ENCODE measurements at regions not wholly inside any gene's neighbourhood (a gene's known extent, or its start where the extent isn't known, plus 50 kb on each side); places are given as distances from the start of the nearest gene placed in this dataset.

GRCh38 chr1:29631361-29631760, 395.0 kb downstream of the PTPRU start:
- Histone ChIP-seq H3K36me3 (ENCODE audit: control insufficient read depth in 2 of 2, insufficient read depth in 2 of 2, low read length in 2 of 2) (no peaks in the 10 kb centered on the region), H3K9ac (ENCODE audit: low read depth in 1 of 2, low read length in 2 of 2) (no peak overlapping the region), H3K4me1 (ENCODE audit: control insufficient read depth in 2 of 2, insufficient read depth in 2 of 2, low read length in 2 of 2) (no peaks in the 10 kb centered on the region), H3K9me3 (ENCODE audit: control insufficient read depth in 2 of 2, low read length in 2 of 2) (no peaks in the 10 kb centered on the region), H3K4me3 (ENCODE audit: low read length in 2 of 2) (no peak overlapping the region), H3K27ac (ENCODE audit: low read depth in 2 of 2, low read length in 2 of 2) (no peak overlapping the region), H3K27me3 (ENCODE audit: control insufficient read depth in 2 of 2, insufficient read depth in 2 of 2, low read length in 2 of 2) (peaks cover 0 to 2% of the 10 kb centered on the region in 2 donors)

GRCh38 chr1:29630756-29631155, 394.4 kb downstream of the PTPRU start:
- H3K27ac ChIP-seq (ENCODE audit: low read depth in 2 of 2, low read length in 2 of 2), result no peak overlapping the region
- no peak overlapping the region for H3K4me3 ChIP-seq (ENCODE audit: low read length in 2 of 2)
- H3K9me3 ChIP-seq (ENCODE audit: control insufficient read depth in 2 of 2, low read length in 2 of 2), result no peaks in the 10 kb centered on the region
- no peaks in the 10 kb centered on the region for H3K4me1 ChIP-seq (ENCODE audit: control insufficient read depth in 2 of 2, insufficient read depth in 2 of 2, low read length in 2 of 2)
- H3K36me3 ChIP-seq (ENCODE audit: control insufficient read depth in 2 of 2, insufficient read depth in 2 of 2, low read length in 2 of 2), result no peaks in the 10 kb centered on the region
- peaks cover 0 to 2% of the 10 kb centered on the region in 2 donors for H3K27me3 ChIP-seq (ENCODE audit: control insufficient read depth in 2 of 2, insufficient read depth in 2 of 2, low read length in 2 of 2)
- no peak overlapping the region for H3K9ac ChIP-seq (ENCODE audit: low read depth in 1 of 2, low read length in 2 of 2)

- Histone ChIP-seq H3K4me3 (ENCODE audit: low read length in 2 of 2) (no peak overlapping the region), H3K27ac (ENCODE audit: low read depth in 2 of 2, low read length in 2 of 2) (no peak overlapping the region), H3K27me3 (ENCODE audit: control insufficient read depth in 2 of 2, insufficient read depth in 2 of 2, low read length in 2 of 2) (peaks cover 0 to 2% of the 10 kb centered on the region in 2 donors), H3K9ac (ENCODE audit: low read depth in 1 of 2, low read length in 2 of 2) (no peak overlapping the region), H3K9me3 (ENCODE audit: control insufficient read depth in 2 of 2, low read length in 2 of 2) (no peaks in the 10 kb centered on the region), H3K4me1 (ENCODE audit: control insufficient read depth in 2 of 2, insufficient read depth in 2 of 2, low read length in 2 of 2) (no peaks in the 10 kb centered on the region), H3K36me3 (ENCODE audit: control insufficient read depth in 2 of 2, insufficient read depth in 2 of 2, low read length in 2 of 2) (no peaks in the 10 kb centered on the region)
Observed at GRCh38 chr1:29629814-29630516, 393.6 kb downstream of the PTPRU start.

GRCh38 chr1:29629401-29629800, 393.1 kb downstream of the PTPRU start:
- peaks cover 0 to 1% of the 10 kb centered on the region in 2 donors for H3K27me3 ChIP-seq (ENCODE audit: control insufficient read depth in 2 of 2, insufficient read depth in 2 of 2, low read length in 2 of 2)
- H3K9me3 ChIP-seq (ENCODE audit: control insufficient read depth in 2 of 2, low read length in 2 of 2), result no peaks in the 10 kb centered on the region
- no peak overlapping the region for H3K9ac ChIP-seq (ENCODE audit: low read depth in 1 of 2, low read length in 2 of 2)
- no peaks in the 10 kb centered on the region for H3K4me1 ChIP-seq (ENCODE audit: control insufficient read depth in 2 of 2, insufficient read depth in 2 of 2, low read length in 2 of 2)
- no peaks in the 10 kb centered on the region for H3K36me3 ChIP-seq (ENCODE audit: control insufficient read depth in 2 of 2, insufficient read depth in 2 of 2, low read length in 2 of 2)
- no peak overlapping the region for H3K4me3 ChIP-seq (ENCODE audit: low read length in 2 of 2)
- no peak overlapping the region for H3K27ac ChIP-seq (ENCODE audit: low read depth in 2 of 2, low read length in 2 of 2)

- no peak overlapping the region for H3K9ac ChIP-seq (ENCODE audit: low read depth in 1 of 2, low read length in 2 of 2)
- H3K9me3 ChIP-seq (ENCODE audit: control insufficient read depth in 2 of 2, low read length in 2 of 2), result no peaks in the 10 kb centered on the region
- H3K36me3 ChIP-seq (ENCODE audit: control insufficient read depth in 2 of 2, insufficient read depth in 2 of 2, low read length in 2 of 2), result no peaks in the 10 kb centered on the region
- H3K4me3 ChIP-seq (ENCODE audit: low read length in 2 of 2), result no peak overlapping the region
- no peaks in the 10 kb centered on the region for H3K27me3 ChIP-seq (ENCODE audit: control insufficient read depth in 2 of 2, insufficient read depth in 2 of 2, low read length in 2 of 2)
- no peaks in the 10 kb centered on the region for H3K4me1 ChIP-seq (ENCODE audit: control insufficient read depth in 2 of 2, insufficient read depth in 2 of 2, low read length in 2 of 2)
- H3K27ac ChIP-seq (ENCODE audit: low read depth in 2 of 2, low read length in 2 of 2), result no peak overlapping the region
Observed at GRCh38 chr1:29628190-29628589, 391.9 kb downstream of the PTPRU start.

GRCh38 chr1:29626726-29627125, 390.4 kb downstream of the PTPRU start:
- Histone ChIP-seq H3K27me3 (ENCODE audit: control insufficient read depth in 2 of 2, insufficient read depth in 2 of 2, low read length in 2 of 2) (no peaks in the 10 kb centered on the region), H3K4me3 (ENCODE audit: low read length in 2 of 2) (no peak overlapping the region), H3K4me1 (ENCODE audit: control insufficient read depth in 2 of 2, insufficient read depth in 2 of 2, low read length in 2 of 2) (no peaks in the 10 kb centered on the region), H3K36me3 (ENCODE audit: control insufficient read depth in 2 of 2, insufficient read depth in 2 of 2, low read length in 2 of 2) (no peaks in the 10 kb centered on the region), H3K27ac (ENCODE audit: low read depth in 2 of 2, low read length in 2 of 2) (no peak overlapping the region), H3K9ac (ENCODE audit: low read depth in 1 of 2, low read length in 2 of 2) (no peak overlapping the region), H3K9me3 (ENCODE audit: control insufficient read depth in 2 of 2, low read length in 2 of 2) (no peaks in the 10 kb centered on the region)

GRCh38 chr1:29626066-29626465, 389.7 kb downstream of the PTPRU start:
- Histone ChIP-seq H3K36me3 (ENCODE audit: control insufficient read depth in 2 of 2, insufficient read depth in 2 of 2, low read length in 2 of 2) (no peaks in the 10 kb centered on the region), H3K9me3 (ENCODE audit: control insufficient read depth in 2 of 2, low read length in 2 of 2) (no peaks in the 10 kb centered on the region), H3K9ac (ENCODE audit: low read depth in 1 of 2, low read length in 2 of 2) (no peak overlapping the region), H3K27me3 (ENCODE audit: control insufficient read depth in 2 of 2, insufficient read depth in 2 of 2, low read length in 2 of 2) (no peaks in the 10 kb centered on the region), H3K4me3 (ENCODE audit: low read length in 2 of 2) (no peak overlapping the region), H3K27ac (ENCODE audit: low read depth in 2 of 2, low read length in 2 of 2) (no peak overlapping the region), H3K4me1 (ENCODE audit: control insufficient read depth in 2 of 2, insufficient read depth in 2 of 2, low read length in 2 of 2) (no peaks in the 10 kb centered on the region)

GRCh38 chr1:29625084-29625420, 388.7 kb downstream of the PTPRU start:
- Histone ChIP-seq H3K4me3 (ENCODE audit: low read length in 2 of 2) (no peak overlapping the region), H3K27me3 (ENCODE audit: control insufficient read depth in 2 of 2, insufficient read depth in 2 of 2, low read length in 2 of 2) (no peaks in the 10 kb centered on the region), H3K9ac (ENCODE audit: low read depth in 1 of 2, low read length in 2 of 2) (no peak overlapping the region)

GRCh38 chr1:29624320-29625083, 388.2 kb downstream of the PTPRU start:
- Histone ChIP-seq H3K9me3 (ENCODE audit: control insufficient read depth in 2 of 2, low read length in 2 of 2) (no peaks in the 10 kb centered on the region), H3K4me1 (ENCODE audit: control insufficient read depth in 2 of 2, insufficient read depth in 2 of 2, low read length in 2 of 2) (no peaks in the 10 kb centered on the region)

More at GRCh38 chr1:29625084-29625420, 388.7 kb downstream of the PTPRU start:
- Histone ChIP-seq H3K9me3 (ENCODE audit: control insufficient read depth in 2 of 2, low read length in 2 of 2) (no peaks in the 10 kb centered on the region), H3K4me1 (ENCODE audit: control insufficient read depth in 2 of 2, insufficient read depth in 2 of 2, low read length in 2 of 2) (no peaks in the 10 kb centered on the region), H3K27ac (ENCODE audit: low read depth in 2 of 2, low read length in 2 of 2) (no peak overlapping the region), H3K36me3 (ENCODE audit: control insufficient read depth in 2 of 2, insufficient read depth in 2 of 2, low read length in 2 of 2) (no peaks in the 10 kb centered on the region)

GRCh38 chr1:29623501-29623900, 387.2 kb downstream of the PTPRU start:
- H3K36me3 ChIP-seq (ENCODE audit: control insufficient read depth in 2 of 2, insufficient read depth in 2 of 2, low read length in 2 of 2), result no peaks in the 10 kb centered on the region
- no peaks in the 10 kb centered on the region for H3K9me3 ChIP-seq (ENCODE audit: control insufficient read depth in 2 of 2, low read length in 2 of 2)
- no peaks in the 10 kb centered on the region for H3K27me3 ChIP-seq (ENCODE audit: control insufficient read depth in 2 of 2, insufficient read depth in 2 of 2, low read length in 2 of 2)
- H3K9ac ChIP-seq (ENCODE audit: low read depth in 1 of 2, low read length in 2 of 2), result no peak overlapping the region
- no peaks in the 10 kb centered on the region for H3K4me1 ChIP-seq (ENCODE audit: control insufficient read depth in 2 of 2, insufficient read depth in 2 of 2, low read length in 2 of 2)
- no peak overlapping the region for H3K27ac ChIP-seq (ENCODE audit: low read depth in 2 of 2, low read length in 2 of 2)
- no peak overlapping the region for H3K4me3 ChIP-seq (ENCODE audit: low read length in 2 of 2)

More at GRCh38 chr1:29624320-29625083, 388.2 kb downstream of the PTPRU start:
- no peak overlapping the region for H3K27ac ChIP-seq (ENCODE audit: low read depth in 2 of 2, low read length in 2 of 2)
- H3K4me3 ChIP-seq (ENCODE audit: low read length in 2 of 2), result no peak overlapping the region
- no peaks in the 10 kb centered on the region for H3K36me3 ChIP-seq (ENCODE audit: control insufficient read depth in 2 of 2, insufficient read depth in 2 of 2, low read length in 2 of 2)
- no peaks in the 10 kb centered on the region for H3K27me3 ChIP-seq (ENCODE audit: control insufficient read depth in 2 of 2, insufficient read depth in 2 of 2, low read length in 2 of 2)
- H3K9ac ChIP-seq (ENCODE audit: low read depth in 1 of 2, low read length in 2 of 2), result no peak overlapping the region

Measured in mucosa of rectum (tissue), 2 donors.